SJCRH30 (cell line): ENCODE measurements at regions not wholly inside any gene's neighbourhood (a gene's known extent, or its start where the extent isn't known, plus 50 kb on each side); places are given as distances from the start of the nearest gene placed in this dataset.
A peak's percentile ranks its signal among the peaks of the same experiment; 100 is the strongest.

Source experiments
- DNase-seq, 2 experiments: peaks; one replicate each; pipeline ENCODE4 v3.0.0-alpha.2; 2015 to 2020
- H3K27ac ChIP-seq: fragments of 250-450 bp; sonication (Bioruptor Pico); 2 replicates; pipeline ENCODE4 v1.5.1; 2020; ENCODE audit warnings: mild to moderate bottlenecking, moderate library complexity
- H3K27me3 ChIP-seq: fragments of 250-450 bp; sonication (Bioruptor Pico); 2 replicates; pipeline ENCODE4 v1.5.1; 2020; ENCODE audit warnings: mild to moderate bottlenecking, moderate library complexity
- H3K36me3 ChIP-seq: fragments of 250-450 bp; sonication (Bioruptor Pico); 2 replicates; pipeline ENCODE4 v1.5.1; 2020; ENCODE audit warnings: mild to moderate bottlenecking, moderate library complexity
- H3K4me1 ChIP-seq: fragments of 250-450 bp; sonication (Bioruptor Pico); 2 replicates; pipeline ENCODE4 v1.5.1; 2020; ENCODE audit warnings: mild to moderate bottlenecking, moderate library complexity
- H3K4me3 ChIP-seq: fragments of 250-450 bp; sonication (Bioruptor Pico); 2 replicates; pipeline ENCODE4 v1.5.1; 2020; ENCODE audit warnings: mild to moderate bottlenecking, moderate library complexity
- H3K9me3 ChIP-seq: fragments of 250-450 bp; sonication (Bioruptor Pico); replicated peaks from 2 replicates; pipeline ENCODE4 v1.5.1; 2020; ENCODE audit warnings: mild to moderate bottlenecking, moderate library complexity

GRCh38 chr11:70721006-70721405, 322.7 kb downstream of the CTTN start:
- H3K27ac ChIP-seq, result no peak overlapping the region
- no peak for DNase-seq
- H3K27me3 ChIP-seq, result no peaks in the 10 kb centered on the region
- no peaks in the 10 kb centered on the region for H3K36me3 ChIP-seq
- H3K4me1 ChIP-seq, result peaks cover 2% of the 10 kb centered on the region; the same call in 1 of the 2 replicates
- no peaks in the 10 kb centered on the region for H3K9me3 ChIP-seq
- H3K4me3 ChIP-seq, result no peak overlapping the region

DNA sequence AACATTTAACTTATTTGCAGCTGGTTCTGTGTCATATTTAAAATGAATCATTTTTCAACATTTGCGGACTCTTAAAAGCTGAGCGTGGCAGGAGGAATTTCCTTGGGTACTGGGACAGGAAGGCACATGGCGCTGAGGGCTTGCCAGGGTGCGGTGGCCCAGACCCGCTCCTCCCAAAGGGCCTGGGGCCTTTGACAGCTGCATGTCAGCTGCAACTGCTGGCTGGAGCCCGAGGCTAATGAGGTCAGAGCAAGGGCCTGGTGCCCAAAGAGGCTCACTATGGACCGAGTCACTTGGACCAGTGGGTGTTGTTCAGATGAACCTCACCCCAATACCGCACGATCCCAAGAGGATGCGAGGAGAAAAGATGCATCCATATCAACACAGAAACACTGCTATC, 326.9 kb downstream of the CTTN start:
- peaks cover 2% of the 10 kb centered on the region; the same call in 1 of the 2 replicates for H3K4me1 ChIP-seq
- H3K9me3 ChIP-seq, result no peaks in the 10 kb centered on the region
- no peaks in the 10 kb centered on the region for H3K27me3 ChIP-seq
- DNase-seq, result peak; percentile 18 to 36
- no peak overlapping the region for H3K4me3 ChIP-seq
- H3K36me3 ChIP-seq, result no peaks in the 10 kb centered on the region
- no peak overlapping the region for H3K27ac ChIP-seq

DNA sequence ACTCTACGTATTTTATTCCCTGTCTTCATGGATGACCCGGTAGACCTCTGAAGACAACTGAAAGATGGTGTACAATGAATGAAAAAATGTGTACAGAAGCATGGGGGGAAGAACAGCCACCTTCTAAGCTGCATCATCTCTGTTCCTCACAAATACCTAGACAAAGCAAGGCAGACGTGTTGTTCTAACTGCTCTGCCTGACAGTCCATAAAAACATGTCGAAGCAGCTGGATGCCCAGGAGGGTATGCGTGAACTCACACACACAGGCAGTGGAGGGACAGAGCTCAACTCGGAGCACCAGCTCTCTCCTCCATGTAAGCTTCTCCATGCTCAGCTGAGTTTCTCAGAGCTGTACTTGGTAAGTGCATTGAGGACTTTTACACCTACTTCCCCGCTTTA, 327.4 kb downstream of the CTTN start:
- Histone ChIP-seq H3K9me3 (no peaks in the 10 kb centered on the region), H3K4me1 (peaks cover 2% of the 10 kb centered on the region; the same call in 1 of the 2 replicates), H3K27ac (no peak overlapping the region), H3K27me3 (no peaks in the 10 kb centered on the region), H3K4me3 (no peak overlapping the region), H3K36me3 (no peaks in the 10 kb centered on the region)
- DNase-seq, result peak in 1 of 2 experiments; percentile 12

- Histone ChIP-seq H3K4me1 (peaks cover 2% of the 10 kb centered on the region; the same call in 1 of the 2 replicates), H3K27me3 (no peaks in the 10 kb centered on the region), H3K4me3 (no peak overlapping the region), H3K27ac (no peak overlapping the region), H3K9me3 (no peaks in the 10 kb centered on the region), H3K36me3 (no peaks in the 10 kb centered on the region)
- DNase-seq, result no peak
These were observed 328.7 kb downstream of the CTTN start for GRCh38 chr11:70727021-70727420.

- Histone ChIP-seq H3K9me3 (no peaks in the 10 kb centered on the region), H3K27ac (no peak overlapping the region), H3K36me3 (no peaks in the 10 kb centered on the region), H3K27me3 (no peaks in the 10 kb centered on the region), H3K4me1 (peaks cover 2% of the 10 kb centered on the region; the same call in 1 of the 2 replicates), H3K4me3 (no peak overlapping the region)
- no peak for DNase-seq
These were observed 329.7 kb downstream of the CTTN start for GRCh38 chr11:70727899-70728620.

GRCh38 chr11:70729949-70730348, 331.6 kb downstream of the CTTN start:
- no peak for DNase-seq
- Histone ChIP-seq H3K4me1 (peaks cover 2% of the 10 kb centered on the region; the same call in 1 of the 2 replicates), H3K27me3 (no peaks in the 10 kb centered on the region), H3K36me3 (no peaks in the 10 kb centered on the region), H3K27ac (no peak overlapping the region), H3K9me3 (no peaks in the 10 kb centered on the region), H3K4me3 (no peak overlapping the region)

DNA sequence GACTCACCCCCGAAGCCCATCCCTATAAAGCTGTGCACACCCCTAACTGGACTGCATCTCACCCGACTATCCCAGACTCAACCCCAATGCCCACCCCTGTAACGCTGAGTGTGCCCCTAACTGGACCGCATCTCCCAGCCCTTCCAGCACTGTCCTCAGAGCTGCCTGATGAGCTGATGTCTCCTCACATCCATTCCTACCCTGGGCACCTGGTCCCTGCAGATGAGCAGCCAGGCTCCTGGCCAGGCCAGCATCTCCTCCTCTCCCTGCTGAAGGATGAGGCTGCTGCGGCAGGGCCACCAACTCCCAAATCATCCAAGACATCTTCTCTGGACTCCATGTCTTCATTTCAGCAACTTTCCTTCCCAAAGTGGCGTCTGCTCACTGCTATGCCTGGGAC, 332.1 kb downstream of the CTTN start:
- H3K27me3 ChIP-seq, result no peaks in the 10 kb centered on the region
- H3K4me3 ChIP-seq, result no peak overlapping the region
- H3K27ac ChIP-seq, result no peak overlapping the region
- DNase-seq, result no peak
- H3K36me3 ChIP-seq, result no peaks in the 10 kb centered on the region
- no peaks in the 10 kb centered on the region for H3K9me3 ChIP-seq
- H3K4me1 ChIP-seq, result 0 out of 2 replicates have a peak, but pooled peaks cover 2% of the 10 kb centered on the region

DNA sequence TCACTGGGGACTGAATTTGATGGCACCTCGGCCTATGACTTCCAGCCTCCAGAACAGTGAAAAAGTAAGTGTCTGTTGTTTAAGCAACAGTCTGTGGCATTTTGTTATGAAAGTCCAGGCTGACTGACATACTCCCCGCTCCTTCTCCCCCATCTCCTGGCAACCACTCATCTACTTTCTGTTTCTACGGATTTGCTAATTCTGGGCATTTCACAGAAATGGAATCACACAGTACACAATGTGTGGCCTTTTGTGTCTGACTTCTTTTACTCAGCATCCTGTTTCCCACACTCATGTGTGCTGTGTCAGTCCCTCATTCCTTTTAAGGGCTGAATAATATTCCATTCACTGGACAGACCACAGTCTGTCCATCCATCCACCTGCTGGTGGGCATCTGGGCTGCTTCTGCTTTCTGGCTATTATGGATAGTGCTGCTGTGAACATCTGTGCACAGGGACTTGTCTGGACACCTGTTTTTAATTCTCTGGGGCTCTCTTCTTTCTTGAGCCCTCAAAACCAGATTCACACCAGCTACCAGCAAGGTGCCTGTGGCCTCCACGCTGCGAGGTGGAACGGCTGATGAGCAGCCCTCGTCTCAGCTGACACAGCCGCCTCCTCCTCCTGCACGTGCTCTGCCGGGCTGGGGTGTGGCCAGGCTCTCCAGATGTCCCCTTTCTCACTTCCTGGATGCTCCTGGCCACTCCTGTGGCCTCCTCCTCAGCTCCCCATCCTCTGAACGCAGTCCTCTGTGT, 333.1 kb downstream of the CTTN start:
- no peaks in the 10 kb centered on the region for H3K36me3 ChIP-seq
- no peak for DNase-seq
- H3K4me3 ChIP-seq, result no peak overlapping the region
- no peaks in the 10 kb centered on the region for H3K27me3 ChIP-seq
- H3K27ac ChIP-seq, result no peak overlapping the region
- no peaks in the 10 kb centered on the region for H3K9me3 ChIP-seq
- H3K4me1 ChIP-seq, result no peaks in the 10 kb centered on the region

DNA sequence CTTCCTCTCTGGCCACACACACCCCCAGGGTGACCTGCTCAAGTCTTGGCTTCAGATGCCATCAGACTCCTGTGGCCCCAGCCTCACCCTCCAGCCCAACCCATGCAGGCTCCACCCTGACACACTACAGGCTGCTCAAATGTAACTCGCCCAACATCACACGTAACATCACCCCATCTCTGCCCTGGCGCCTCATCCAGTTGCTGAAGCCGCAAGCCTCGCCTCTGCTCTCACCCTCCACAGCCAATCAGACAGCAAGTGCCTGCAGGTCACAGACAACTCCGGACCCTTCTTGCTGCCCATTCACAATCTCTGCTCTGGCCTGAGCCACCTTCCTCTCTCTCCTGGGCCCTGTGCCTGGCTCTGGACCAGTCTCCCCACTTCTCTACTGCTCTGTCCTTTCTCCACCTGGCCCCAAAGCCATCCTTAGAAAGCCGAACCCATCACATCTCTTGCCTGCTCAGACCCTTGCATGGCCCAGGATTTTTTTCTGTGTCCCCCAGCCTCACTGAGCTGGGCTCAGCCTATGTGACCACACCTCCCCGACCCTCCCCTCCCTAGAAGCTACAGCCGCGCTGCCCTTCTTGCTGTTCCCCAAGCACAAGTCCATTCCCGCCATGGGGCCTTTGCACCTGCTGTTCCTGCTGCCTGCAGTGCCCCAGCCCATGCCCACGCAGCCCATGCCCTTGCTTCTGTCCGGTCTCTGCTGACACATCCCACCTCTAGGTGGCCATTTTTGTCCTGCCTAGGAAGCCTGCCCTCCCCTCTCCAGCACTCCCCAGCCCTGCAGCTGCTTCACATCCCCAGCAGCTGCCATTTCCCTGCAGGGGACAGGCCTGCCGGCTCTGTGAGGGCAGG, 333.9 kb downstream of the CTTN start:
- Histone ChIP-seq H3K4me3 (no peak overlapping the region), H3K9me3 (no peaks in the 10 kb centered on the region), H3K4me1 (no peaks in the 10 kb centered on the region), H3K27me3 (no peaks in the 10 kb centered on the region), H3K36me3 (no peaks in the 10 kb centered on the region), H3K27ac (no peak overlapping the region)
- DNase-seq, result peak; percentile 22 to 49

- Histone ChIP-seq H3K4me1 (no peaks in the 10 kb centered on the region), H3K9me3 (no peaks in the 10 kb centered on the region), H3K27me3 (no peaks in the 10 kb centered on the region), H3K36me3 (no peaks in the 10 kb centered on the region), H3K27ac (no peak overlapping the region), H3K4me3 (no peak overlapping the region)
- no peak for DNase-seq
These were observed 334.5 kb downstream of the CTTN start for GRCh38 chr11:70732881-70733196.

DNA sequence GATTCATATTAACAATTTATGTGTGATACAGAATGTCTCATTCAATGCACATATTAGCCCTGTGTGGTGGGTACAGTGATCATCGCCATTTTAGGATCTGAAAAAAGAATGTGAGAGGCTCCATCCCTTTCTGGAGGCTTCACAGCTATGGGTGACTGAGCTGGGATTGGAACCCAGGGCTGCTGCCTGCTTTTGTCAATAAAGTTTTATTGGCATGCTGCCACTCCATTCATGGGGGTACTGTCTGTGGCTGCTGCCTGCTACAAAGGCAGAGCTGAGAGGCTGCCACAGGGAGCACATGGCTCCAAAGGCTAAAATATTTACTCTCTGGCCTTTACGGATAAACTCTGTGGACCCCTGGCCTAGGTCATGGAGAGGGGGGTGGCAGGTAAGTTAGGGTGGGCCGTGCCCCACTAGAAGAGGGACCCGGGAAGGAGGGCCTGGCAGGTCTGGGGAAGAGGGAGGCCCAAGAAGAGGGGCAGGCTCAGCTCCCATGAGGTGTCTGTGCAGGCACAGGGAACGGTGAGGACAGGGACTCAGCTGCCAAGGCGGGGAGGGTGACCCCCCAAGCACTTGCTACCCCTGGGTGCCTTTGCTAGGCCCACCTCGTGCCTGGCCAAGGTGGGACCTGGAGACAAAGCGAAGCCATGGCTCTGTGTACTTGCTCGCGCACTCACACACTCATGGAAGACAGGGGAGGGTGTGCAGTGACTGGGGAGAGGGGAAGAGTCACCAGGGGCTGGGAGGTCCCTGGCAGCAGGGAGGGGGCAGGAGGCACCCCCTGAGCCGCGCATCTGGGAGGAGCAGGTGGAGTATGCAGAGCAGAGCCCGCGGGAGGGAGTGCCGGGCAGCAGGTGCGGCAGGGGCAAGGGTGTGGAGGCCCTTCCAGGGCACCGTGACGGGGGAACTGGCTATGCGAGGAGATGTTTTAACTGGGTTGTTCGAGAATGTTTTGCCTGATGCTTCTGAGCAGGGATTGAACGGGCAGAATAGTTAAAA, 335.3 kb downstream of the CTTN start:
- H3K36me3 ChIP-seq, result no peaks in the 10 kb centered on the region
- H3K27me3 ChIP-seq, result no peaks in the 10 kb centered on the region
- H3K9me3 ChIP-seq, result no peaks in the 10 kb centered on the region
- H3K4me3 ChIP-seq, result no peak overlapping the region
- H3K27ac ChIP-seq, result no peak overlapping the region
- H3K4me1 ChIP-seq, result no peaks in the 10 kb centered on the region
- no peak for DNase-seq

DNA sequence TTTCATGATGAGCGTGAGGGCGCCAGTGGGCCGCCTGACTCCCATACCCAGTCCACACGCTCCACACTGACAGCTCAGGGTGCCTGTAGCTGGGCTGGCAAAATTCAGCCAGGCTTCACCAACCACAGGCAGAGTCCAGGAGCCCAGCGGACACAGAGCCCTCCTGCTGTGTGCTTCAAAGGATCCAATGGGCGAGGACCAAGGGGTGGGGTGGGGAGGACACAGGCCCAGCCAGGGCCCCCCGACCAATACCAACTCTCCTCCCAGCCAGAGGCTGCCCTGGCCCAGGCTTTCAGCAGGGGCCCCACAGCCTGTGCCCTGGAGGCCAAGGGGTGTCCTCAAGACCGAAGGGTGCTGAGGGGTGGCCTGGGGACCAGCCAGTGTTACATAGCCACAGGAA, 336.1 kb downstream of the CTTN start:
- Histone ChIP-seq H3K4me1 (no peaks in the 10 kb centered on the region), H3K27ac (no peak overlapping the region), H3K27me3 (no peaks in the 10 kb centered on the region), H3K36me3 (no peaks in the 10 kb centered on the region), H3K9me3 (no peaks in the 10 kb centered on the region), H3K4me3 (no peak overlapping the region)
- DNase-seq, result no peak

- H3K27ac ChIP-seq, result no peak overlapping the region
- no peaks in the 10 kb centered on the region for H3K27me3 ChIP-seq
- no peaks in the 10 kb centered on the region for H3K4me1 ChIP-seq
- no peak for DNase-seq
- no peaks in the 10 kb centered on the region for H3K9me3 ChIP-seq
- H3K36me3 ChIP-seq, result no peaks in the 10 kb centered on the region
- no peak overlapping the region for H3K4me3 ChIP-seq
These were observed 336.6 kb downstream of the CTTN start for GRCh38 chr11:70734911-70735310.

- Histone ChIP-seq H3K9me3 (no peaks in the 10 kb centered on the region), H3K36me3 (no peaks in the 10 kb centered on the region), H3K27ac (no peak overlapping the region), H3K27me3 (no peaks in the 10 kb centered on the region), H3K4me1 (no peaks in the 10 kb centered on the region), H3K4me3 (no peak overlapping the region)
- DNase-seq, result no peak
These were observed 337.6 kb downstream of the CTTN start for GRCh38 chr11:70735976-70736375.
